ENCODE measurements at regions not wholly inside any gene's neighbourhood (a gene's known extent, or its start where the extent isn't known, plus 50 kb on each side); places are given as distances from the start of the nearest gene placed in this dataset.

- Histone ChIP-seq H3K56ac (ENCODE audit: extremely low read depth, insufficient read depth, low read length) (no peak overlapping the region), H3K4me2 (ENCODE audit: low read depth, low read length) (no peak overlapping the region), H3K9me1 (ENCODE audit: insufficient read depth, low read length) (no peaks in the 10 kb centered on the region), H4K5ac (ENCODE audit: low read depth, low read length) (no peak overlapping the region), H3K27ac (ENCODE audit: insufficient read depth, low read length) (no peak overlapping the region), H4K20me1 (ENCODE audit: insufficient read depth, low read length) (no peaks in the 10 kb centered on the region), H3K18ac (ENCODE audit: low read depth, low read length) (no peak overlapping the region), H2AK5ac (ENCODE audit: low read depth, low read length) (no peak overlapping the region), H3K4me1 (ENCODE audit: control insufficient read depth, insufficient read depth, low read length) (no peaks in the 10 kb centered on the region), H3K27me3 (ENCODE audit: control insufficient read depth, insufficient read depth, low read length) (no peaks in the 10 kb centered on the region), H3K36me3 (ENCODE audit: control insufficient read depth, insufficient read depth, low read length) (no peaks in the 10 kb centered on the region), H4K91ac (ENCODE audit: insufficient read depth, low read depth, low read length) (no peak overlapping the region), H2AK9ac (replicated peaks; ENCODE audit: low read depth, low read length, poor library complexity) (no peak overlapping the region), H4K8ac (ENCODE audit: low read depth in 2 of 2, low read length in 2 of 2) (no peak overlapping the region), H3K4ac (ENCODE audit: low read depth, low read length) (no peak overlapping the region), H3K23ac (ENCODE audit: low read depth, low read length) (no peak overlapping the region), H3K9me3 (ENCODE audit: control insufficient read depth, insufficient read depth, low read length) (peaks cover 3% of the 10 kb centered on the region; the same call in 1 of the 2 replicates), H3K79me1 (ENCODE audit: low read depth in 1 of 2, low read length in 2 of 2) (no peaks in the 10 kb centered on the region), H2AFZ (replicated peaks; ENCODE audit: low read length, poor library complexity) (no peak overlapping the region), H3K14ac (replicated peaks; ENCODE audit: low read depth, low read length) (no peak overlapping the region), H2BK120ac (ENCODE audit: low read depth, low read length) (no peak overlapping the region), H3K4me3 (ENCODE audit: insufficient read depth, low read depth, low read length) (no peak overlapping the region), H2BK20ac (ENCODE audit: low read depth, low read length) (no peak overlapping the region), H2BK15ac (ENCODE audit: low read depth, low read length) (no peak overlapping the region), H2BK5ac (ENCODE audit: low read depth, low read length, poor library complexity, severe bottlenecking) (no peak overlapping the region), H3K9ac (ENCODE audit: low read depth, low read length) (no peak overlapping the region)
- ATAC-seq (ENCODE audit: low read depth), result no peak
- BruUV-seq (replicated peaks), result no TSS peak
- intact Hi-C loops (cut with micrococcal nuclease) (no loop called here), dilution Hi-C loops (cut with HindIII; ENCODE audit: low sequenced_read_pairs, unreplicated experiment) (no loop called here), in situ Hi-C loops (cut with MboI; ENCODE audit: low sequenced_read_pairs) (no loop called here)
- TF ChIP-seq NFE2L2 (IDR thresholded peaks at IDR 0.05; ENCODE audit: low read depth, low read length) (no peak), USF2 (IDR thresholded peaks at IDR 0.05; ENCODE audit: low read depth, low read length) (no peak), CHD1 (IDR thresholded peaks at IDR 0.05; ENCODE audit: low read depth, low read length) (no peak), BHLHE40 (IDR thresholded peaks at IDR 0.05; ENCODE audit: low read depth, low read length) (no peak), ELK1 (IDR thresholded peaks at IDR 0.05; ENCODE audit: borderline replicate concordance, low read depth, low read length) (no peak), MAFK (IDR thresholded peaks at IDR 0.05; ENCODE audit: low read depth, low read length) (no peak), MXI1 (IDR thresholded peaks at IDR 0.05; ENCODE audit: borderline replicate concordance, low read depth, low read length) (no peak), CTCF (conservative IDR thresholded peaks at IDR 0.05; ENCODE audit: low read depth, low read length) (no peak), RAD21 (IDR thresholded peaks at IDR 0.05; ENCODE audit: low read length) (no peak), SMC3 (IDR thresholded peaks at IDR 0.05; ENCODE audit: low read depth, low read length) (no peak)
- POLR2A ChIA-PET (ENCODE audit: unreplicated experiment), result no interaction called here
- no peak for DNase-seq
- CTCF ChIA-PET, result no interaction called here
- 86% methylated on average over 1 of the region's 2 CpGs; no CpG with 5 or more reads in 1 of the 2 experiments for WGBS, 2 experiments (ENCODE audit: extremely low coverage in 2 of 2, insufficient read length in 1 of 2)
These were observed 959.3 kb downstream of the SH3BGRL start for GRCh38 chrX:82161195-82161594.
